ENCODE measurements at regions not wholly inside any gene's neighbourhood (a gene's known extent, or its start where the extent isn't known, plus 50 kb on each side); places are given as distances from the start of the nearest gene placed in this dataset.

- no peak for DNase-seq (ENCODE audit: low read depth)
These were observed 312.8 kb upstream of the PTCHD4 start for GRCh38 chr6:48423640-48424365.

GRCh38 chr6:48419992-48420391 lies 309.0 kb upstream of the PTCHD4 start:
- DNase-seq (ENCODE audit: low read depth): no peak
- TF ChIP-seq POLR2A (IDR thresholded peaks at IDR 0.05; ENCODE audit: extremely low read depth, insufficient read length): no peak
- TF ChIP-seq MAX (IDR thresholded peaks at IDR 0.05; ENCODE audit: low read depth, low read length): no peak
- no peak for TF ChIP-seq CTCF (IDR thresholded peaks at IDR 0.05; ENCODE audit: low read depth, low read length)
- TF ChIP-seq MYC (IDR thresholded peaks at IDR 0.05; ENCODE audit: low read depth, low read length): no peak

More at GRCh38 chr6:48423640-48424365, 312.8 kb upstream of the PTCHD4 start:
- no peak for TF ChIP-seq CTCF (IDR thresholded peaks at IDR 0.05; ENCODE audit: low read depth, low read length)
- no peak for TF ChIP-seq MAX (IDR thresholded peaks at IDR 0.05; ENCODE audit: low read depth, low read length)
- no peak for TF ChIP-seq POLR2A (IDR thresholded peaks at IDR 0.05; ENCODE audit: extremely low read depth, insufficient read length)
- TF ChIP-seq MYC (IDR thresholded peaks at IDR 0.05; ENCODE audit: low read depth, low read length): no peak
- no peak overlapping the region for H3K4me3 ChIP-seq (ENCODE audit: low read depth, low read length)

GRCh38 chr6:48417927-48418326 lies 306.9 kb upstream of the PTCHD4 start:
- TF ChIP-seq POLR2A (IDR thresholded peaks at IDR 0.05; ENCODE audit: extremely low read depth, insufficient read length) (no peak), CTCF (IDR thresholded peaks at IDR 0.05; ENCODE audit: low read depth, low read length) (no peak), MAX (IDR thresholded peaks at IDR 0.05; ENCODE audit: low read depth, low read length) (no peak), MYC (IDR thresholded peaks at IDR 0.05; ENCODE audit: low read depth, low read length) (no peak)
- no peak overlapping the region for H3K4me3 ChIP-seq (ENCODE audit: low read depth, low read length)
- no peak for DNase-seq (ENCODE audit: low read depth)

More at GRCh38 chr6:48419992-48420391, 309.0 kb upstream of the PTCHD4 start:
- H3K4me3 ChIP-seq (ENCODE audit: low read depth, low read length): no peak overlapping the region

GRCh38 chr6:48412656-48413055 lies 301.7 kb upstream of the PTCHD4 start:
- TF ChIP-seq POLR2A (IDR thresholded peaks at IDR 0.05; ENCODE audit: extremely low read depth, insufficient read length) (no peak), MAX (IDR thresholded peaks at IDR 0.05; ENCODE audit: low read depth, low read length) (no peak), MYC (IDR thresholded peaks at IDR 0.05; ENCODE audit: low read depth, low read length) (no peak), CTCF (IDR thresholded peaks at IDR 0.05; ENCODE audit: low read depth, low read length) (no peak)
- H3K4me3 ChIP-seq (ENCODE audit: low read depth, low read length): no peak overlapping the region
- DNase-seq (ENCODE audit: low read depth): no peak

GRCh38 chr6:48404927-48405326 lies 293.9 kb upstream of the PTCHD4 start:
- TF ChIP-seq MYC (IDR thresholded peaks at IDR 0.05; ENCODE audit: low read depth, low read length): no peak
- no peak for TF ChIP-seq POLR2A (IDR thresholded peaks at IDR 0.05; ENCODE audit: extremely low read depth, insufficient read length)
- no peak for TF ChIP-seq MAX (IDR thresholded peaks at IDR 0.05; ENCODE audit: low read depth, low read length)
- TF ChIP-seq CTCF (IDR thresholded peaks at IDR 0.05; ENCODE audit: low read depth, low read length): no peak
- DNase-seq (ENCODE audit: low read depth): no peak
- H3K4me3 ChIP-seq (ENCODE audit: low read depth, low read length): no peak overlapping the region

Data from NB4 (cell line).